BJ (cell line): ENCODE measurements at regions not wholly inside any gene's neighbourhood (a gene's known extent, or its start where the extent isn't known, plus 50 kb on each side); places are given as distances from the start of the nearest gene placed in this dataset.

Experiments used
- CTCF ChIA-PET: fragments of 350-600 bp; formaldehyde crosslinking; extraction: SDS; loops from one replicate; lab custom pipeline; 2021; ENCODE audit warnings: antibody characterized with exemption, inconsistent platforms; lab: Yijun Ruan, JAX
- POLR2A ChIA-PET: fragments of 300-600 bp; sonication (Branson Sonifier 250); formaldehyde crosslinking; extraction: SDS; loops from one replicate; lab custom pipeline; 2021; ENCODE audit warnings: antibody characterized with exemption; lab: Charles Lee
- DNase-seq: peaks from one replicate; pipeline ENCODE4 v3.0.0-alpha.2; 2011; ENCODE audit warnings: low read depth
- H3K27me3 ChIP-seq: 2 replicates; pipeline ENCODE4 v1.6.0; 2011; ENCODE audit warnings: low read length; ENCODE audit not compliant: control insufficient read depth, insufficient read depth
- H3K36me3 ChIP-seq: 2 replicates; pipeline ENCODE4 v1.5.1; 2011; ENCODE audit warnings: low read length; ENCODE audit not compliant: control insufficient read depth, insufficient read depth
- H3K4me3 ChIP-seq: 2 replicates; pipeline ENCODE4 v1.5.1; 2011; ENCODE audit warnings: low read depth, mild to moderate bottlenecking, control low read depth, low read length
- CTCF ChIP-seq: IDR thresholded peaks from 2 replicates; pipeline ENCODE4 v1.5.1; 2011; ENCODE audit warnings: low read depth, mild to moderate bottlenecking, control low read depth, inconsistent platforms, low read length, moderate library complexity; ENCODE audit not compliant: insufficient read depth

DNA sequence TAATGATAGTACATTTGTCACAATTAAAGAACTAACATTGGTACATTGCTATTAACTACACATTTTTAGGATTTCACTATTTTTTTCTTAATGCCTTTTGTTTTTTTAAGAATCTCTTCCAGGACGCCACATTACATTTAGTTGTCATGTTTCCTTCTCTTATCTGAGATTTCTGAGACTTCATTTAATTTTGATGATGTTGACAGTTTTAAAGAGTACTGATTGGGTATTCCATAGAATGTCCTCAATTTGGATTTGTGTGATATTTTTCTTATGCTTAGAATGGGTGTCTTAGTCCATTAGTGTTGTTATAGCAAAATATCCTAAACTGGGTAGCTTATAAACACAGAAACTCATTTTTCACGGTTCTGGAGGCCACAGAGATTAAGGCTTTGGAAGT, 1095.5 kb upstream of the LCORL start:
- no peak for DNase-seq
- Histone ChIP-seq H3K36me3 (no peaks in the 10 kb centered on the region), H3K27me3 (no peaks in the 10 kb centered on the region; the same call in 1 of the 2 replicates), H3K4me3 (no peak overlapping the region)
- TF ChIP-seq CTCF = no peak
- CTCF ChIA-PET = no interaction called here
- POLR2A ChIA-PET = no interaction called here

- H3K27me3 ChIP-seq = no peaks in the 10 kb centered on the region
- CTCF ChIA-PET = no interaction called here
- H3K36me3 ChIP-seq = no peaks in the 10 kb centered on the region
- no peak overlapping the region for H3K4me3 ChIP-seq
- POLR2A ChIA-PET = no interaction called here
- no peak for TF ChIP-seq CTCF
- no peak for DNase-seq
Observed at GRCh38 chr4:19104176-19104575, 1082.6 kb upstream of the LCORL start.

GRCh38 chr4:19095491-19096046, 1074.0 kb upstream of the LCORL start:
- ChIA-PET POLR2A (no interaction called here), CTCF (no interaction called here)
- H3K4me3 ChIP-seq = no peak overlapping the region
- no peaks in the 10 kb centered on the region for H3K36me3 ChIP-seq
- H3K27me3 ChIP-seq = no peaks in the 10 kb centered on the region
- DNase-seq = no peak
- TF ChIP-seq CTCF = no peak

- ChIA-PET POLR2A (no interaction called here), CTCF (no interaction called here)
- no peak for TF ChIP-seq CTCF
- Histone ChIP-seq H3K27me3 (no peaks in the 10 kb centered on the region; the same call in 1 of the 2 replicates), H3K36me3 (no peaks in the 10 kb centered on the region), H3K4me3 (no peak overlapping the region)
- no peak for DNase-seq
Observed at GRCh38 chr4:19093951-19094350, 1072.4 kb upstream of the LCORL start.

GRCh38 chr4:19092797-19093196, 1071.2 kb upstream of the LCORL start:
- no peaks in the 10 kb centered on the region for H3K36me3 ChIP-seq
- ChIA-PET CTCF (no interaction called here), POLR2A (no interaction called here)
- DNase-seq = no peak
- no peak overlapping the region for H3K4me3 ChIP-seq
- TF ChIP-seq CTCF = no peak
- H3K27me3 ChIP-seq = no peaks in the 10 kb centered on the region; the same call in 1 of the 2 replicates
